ENCODE measurements at regions not wholly inside any gene's neighbourhood (a gene's known extent, or its start where the extent isn't known, plus 50 kb on each side); places are given as distances from the start of the nearest gene placed in this dataset.

GRCh38 chr7:53988376-53988775, 553.8 kb upstream of the VSTM2A start:
- Histone ChIP-seq H3K27me3 (ENCODE audit: control insufficient read depth in 2 of 2, insufficient read depth in 2 of 2, low read length in 2 of 2) (no peaks in the 10 kb centered on the region), H3K9me1 (replicated peaks; ENCODE audit: control insufficient read depth, extremely low read depth, insufficient read depth, low read length) (no peaks in the 10 kb centered on the region), H3K4me1 (ENCODE audit: control insufficient read depth, extremely low read depth, insufficient read depth, low read length) (no peaks in the 10 kb centered on the region), H3K4me2 (ENCODE audit: insufficient read depth, low read length) (no peak overlapping the region), H3K27ac (ENCODE audit: insufficient read depth, low read depth, low read length) (no peak overlapping the region), H4K20me1 (replicated peaks; ENCODE audit: control insufficient read depth, extremely low read depth, insufficient read depth, low read length) (no peaks in the 10 kb centered on the region), H3K79me2 (ENCODE audit: control insufficient read depth, insufficient read depth, low read length) (no peaks in the 10 kb centered on the region), H3K9me3 (replicated peaks; ENCODE audit: control insufficient read depth, insufficient read depth, low read length) (peaks cover 2% of the 10 kb centered on the region), H2AFZ (ENCODE audit: low read depth, low read length) (no peak overlapping the region), H3K9ac (replicated peaks; ENCODE audit: extremely low read depth, insufficient read depth, low read length) (no peak overlapping the region), H3K4me3 (replicated peaks in 1 of 3; ENCODE audit: insufficient read depth in 1 of 3, low read depth in 1 of 3, low read length in 3 of 3) (no peak overlapping the region), H3K36me3 (ENCODE audit: control insufficient read depth in 2 of 2, extremely low read depth in 1 of 2, insufficient read depth in 2 of 2, low read length in 2 of 2) (no peaks in the 10 kb centered on the region)
- TF ChIP-seq CTCF (IDR thresholded peaks at IDR 0.05; ENCODE audit: extremely low read depth in 1 of 2, insufficient read depth in 1 of 2, low read depth in 1 of 2, low read length in 2 of 2) (no peak), POLR2A (IDR thresholded peaks at IDR 0.05; ENCODE audit: low read depth, low read length) (no peak), MYC (IDR thresholded peaks at IDR 0.05; ENCODE audit: low read depth, low read length) (no peak), MAX (IDR thresholded peaks at IDR 0.05; ENCODE audit: insufficient read depth, insufficient read length) (no peak), FOS (IDR thresholded peaks at IDR 0.05; ENCODE audit: borderline replicate concordance, insufficient read depth, low read length) (no peak), JUN (IDR thresholded peaks at IDR 0.05; ENCODE audit: borderline replicate concordance, insufficient read depth, insufficient read length, low read depth) (no peak), POLR2AphosphoS5 (IDR thresholded peaks at IDR 0.05; ENCODE audit: insufficient read depth, low read depth, low read length) (no peak), EZH2 (IDR thresholded peaks at IDR 0.05; ENCODE audit: borderline replicate concordance, low read depth, low read length, severe bottlenecking) (no peak), GATA2 (IDR thresholded peaks at IDR 0.05; ENCODE audit: insufficient read depth, insufficient read length, low read depth, low read length) (no peak)
- no TSS peak for BruUV-seq (replicated peaks)
- DNase-seq (ENCODE audit: low read depth, low spot score) = no peak
- ChIA-PET CTCF (no interaction called here), POLR2A (no interaction called here)
- intact Hi-C loops (cut with micrococcal nuclease) (no loop called here), dilution Hi-C loops (cut with MboI; ENCODE audit: extremely low pct_ligation_motif_present, low sequenced_read_pairs) (no loop called here)
- FAIRE-seq = no peak

Data from endothelial cell of umbilical vein (primary cell).